GM19455 (cell line): ENCODE measurements at regions not wholly inside any gene's neighbourhood (a gene's known extent, or its start where the extent isn't known, plus 50 kb on each side); places are given as distances from the start of the nearest gene placed in this dataset.
"Not testable (repeated sequence)": the region's sequence is repeated elsewhere in the genome, so short reads cannot be mapped to it uniquely, and the experiment has no call there.

Experiments
- ATAC-seq: cut with Tn5 transposase; IDR thresholded peaks from one replicate; pipeline ENCODE4 v1.9.1; 2021; ENCODE audit not compliant: unreplicated experiment

DNA sequence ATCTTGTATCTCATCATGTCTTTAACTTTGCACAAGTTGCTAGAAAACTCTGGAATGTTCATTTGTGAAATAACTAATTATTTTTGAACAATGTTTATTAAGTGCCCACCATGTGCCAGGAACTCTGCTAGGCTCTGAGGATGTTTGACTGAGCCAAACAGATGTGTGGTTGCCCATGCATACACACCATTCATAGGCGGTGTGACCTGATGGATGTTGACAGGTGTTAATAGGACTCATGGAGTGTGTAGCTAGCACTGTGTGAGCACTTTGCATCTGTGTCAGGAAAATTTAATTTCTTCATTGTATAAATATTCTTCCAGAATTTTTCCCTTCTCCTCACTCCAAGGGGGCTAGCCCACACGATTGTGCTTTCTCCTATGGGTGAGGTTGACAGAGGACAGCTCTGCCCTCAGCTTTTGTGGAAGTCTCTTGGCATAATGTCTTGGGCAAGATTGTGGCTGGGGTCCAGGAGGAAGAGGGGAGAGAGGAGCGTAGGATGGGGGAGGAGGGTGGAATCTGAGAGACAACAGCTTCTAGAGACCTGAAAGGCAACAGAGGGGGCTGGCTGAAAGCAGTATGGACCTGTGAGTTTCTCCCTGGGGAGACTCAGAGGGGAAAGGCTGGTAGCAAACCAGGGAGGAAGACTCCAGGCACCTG, 214.6 kb upstream of the CXCR4 start:
- no peak for ATAC-seq

DNA sequence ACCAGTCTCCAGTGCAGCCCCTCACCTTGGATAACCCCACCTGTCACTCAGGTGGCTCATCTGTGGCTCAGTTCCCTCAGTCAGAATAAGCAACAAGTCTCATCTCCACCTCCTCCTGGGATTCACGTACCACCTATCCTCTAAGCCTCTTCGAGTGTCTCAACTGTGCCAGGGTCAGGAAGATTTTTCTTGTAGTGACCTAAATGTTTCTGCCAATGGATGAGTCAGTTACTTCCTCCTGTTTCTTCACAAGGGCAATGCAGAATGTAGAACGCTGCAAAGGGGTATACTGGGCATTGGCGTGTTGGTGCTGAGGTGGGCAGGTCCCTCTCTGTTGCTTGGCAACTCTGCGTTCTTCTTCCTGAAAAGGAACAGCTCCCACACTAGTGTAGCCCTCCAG, 213.3 kb upstream of the CXCR4 start:
- ATAC-seq = no peak

DNA sequence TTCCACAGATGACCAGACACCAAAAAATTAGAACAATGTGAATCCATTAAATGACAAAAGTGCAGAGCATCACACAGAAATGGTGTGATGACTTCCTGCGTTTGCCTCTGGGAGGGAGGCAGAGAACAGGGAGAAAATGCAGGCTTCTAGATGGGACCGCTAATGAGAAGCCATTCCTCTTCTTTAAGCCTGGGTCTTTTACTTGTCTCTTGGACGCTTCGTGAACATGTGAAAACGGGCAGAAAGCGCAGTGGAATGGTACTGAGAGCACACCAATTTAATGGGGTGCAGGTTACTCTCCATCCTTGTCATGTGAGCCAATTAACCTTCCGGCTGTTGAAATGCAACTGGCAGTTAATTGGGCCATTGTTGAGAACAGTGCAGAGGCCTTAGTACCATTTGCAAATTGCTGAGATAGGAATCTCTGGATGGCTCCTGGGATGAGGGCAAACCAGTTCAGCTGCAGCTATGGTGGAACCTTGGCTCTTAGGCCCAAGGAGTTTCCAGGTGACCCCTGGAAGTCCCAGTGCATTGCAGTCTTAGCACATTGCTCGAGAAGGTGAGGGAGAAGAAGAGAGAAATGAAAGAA, 210.4 kb upstream of the CXCR4 start:
- no peak for ATAC-seq

DNA sequence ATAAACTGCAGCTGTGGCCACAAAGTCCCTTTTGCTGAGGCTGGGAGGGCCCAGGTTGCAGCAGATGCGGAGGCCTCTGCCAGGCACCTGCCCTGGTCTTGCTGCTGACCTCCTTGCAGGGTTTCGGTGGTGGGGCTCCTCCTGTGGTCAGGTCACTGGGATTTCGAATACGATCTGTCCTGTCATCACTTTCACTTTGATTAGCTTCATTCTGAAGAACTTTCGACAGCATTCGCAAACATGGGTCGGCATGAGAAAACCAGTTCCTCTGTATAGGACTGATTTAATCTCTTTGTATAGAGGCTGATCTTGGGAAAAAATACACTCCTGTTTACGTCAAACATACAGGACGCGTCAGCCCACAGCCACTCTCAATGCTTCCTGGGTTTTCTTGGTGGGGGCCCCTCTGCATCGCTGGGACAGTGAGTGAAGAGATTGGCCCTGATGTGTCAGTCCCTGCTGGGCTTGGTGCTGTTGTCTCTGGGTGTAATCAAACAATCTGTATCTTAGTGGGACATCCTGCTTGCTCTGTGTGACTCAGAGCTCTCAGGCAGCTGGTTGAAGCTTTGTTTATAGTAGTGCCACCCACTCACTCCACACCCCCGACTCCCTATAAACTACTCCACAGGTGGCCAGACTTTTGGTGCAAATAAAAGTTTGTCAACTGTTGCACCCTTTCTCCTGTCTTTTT, 209.4 kb upstream of the CXCR4 start:
- peak; percentile 92 for ATAC-seq

- ATAC-seq = no peak
These were observed 207.9 kb upstream of the CXCR4 start for GRCh38 chr2:136325844-136326331.

DNA sequence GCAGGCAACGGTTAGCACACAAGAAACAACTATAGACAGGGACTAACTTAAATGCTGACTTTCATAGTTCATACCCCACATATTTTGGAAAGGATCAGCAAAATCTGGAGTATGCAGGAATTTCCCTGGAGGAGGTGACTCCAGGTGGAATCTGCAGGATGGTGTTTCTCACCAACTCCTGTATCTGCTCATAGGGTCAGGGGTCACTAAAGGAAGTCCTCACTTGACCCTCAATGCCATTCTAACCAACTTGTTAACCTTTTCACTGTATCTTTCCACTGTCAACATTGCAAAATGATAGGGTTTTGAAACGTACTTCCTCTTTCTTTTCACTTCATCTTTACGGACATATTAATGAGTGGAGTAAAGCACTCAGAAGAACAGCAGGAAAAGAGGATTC, 207.0 kb upstream of the CXCR4 start:
- no peak for ATAC-seq

- ATAC-seq = no peak
These were observed 206.0 kb upstream of the CXCR4 start for GRCh38 chr2:136323935-136324334.

DNA sequence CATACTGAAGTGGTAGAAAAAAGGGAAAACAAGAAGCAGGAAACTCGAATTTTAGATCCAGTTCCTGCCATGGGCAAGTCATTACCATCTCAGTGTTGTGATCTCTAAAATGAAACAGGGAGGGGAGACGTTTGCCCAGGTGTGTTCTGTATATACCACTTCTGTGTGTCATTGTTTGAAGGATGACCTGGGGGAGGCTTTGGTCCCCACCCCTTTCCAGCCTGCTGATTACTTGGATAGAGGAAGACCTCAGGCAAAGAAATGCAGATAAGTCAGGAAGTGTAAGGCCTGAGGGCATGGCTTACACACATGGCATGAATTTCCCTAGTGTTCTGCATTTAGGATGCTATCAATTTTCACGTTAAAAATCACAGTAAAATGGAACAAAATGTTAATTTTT, 205.2 kb upstream of the CXCR4 start:
- ATAC-seq = no peak

DNA sequence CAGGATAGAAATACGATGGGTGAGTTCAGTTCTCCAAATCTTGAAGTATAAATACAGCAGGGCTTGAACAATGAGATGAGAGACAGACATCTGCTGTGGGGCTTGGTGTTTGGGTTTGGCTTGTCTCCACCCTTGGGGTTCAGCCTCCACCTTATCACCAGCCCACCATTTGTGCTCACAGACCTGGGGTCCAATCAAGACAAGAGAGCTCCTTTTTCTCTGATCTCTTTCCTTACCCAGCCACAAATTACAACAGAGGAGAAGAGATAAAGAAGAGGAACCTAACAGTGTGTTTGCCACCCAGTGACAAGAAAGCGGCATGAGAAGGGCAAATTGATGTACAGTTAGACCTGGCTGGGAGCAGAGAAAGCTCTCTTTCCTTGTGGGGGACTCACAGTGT, 204.5 kb upstream of the CXCR4 start:
- no peak for ATAC-seq

- ATAC-seq = no peak
These were observed 201.7 kb upstream of the CXCR4 start for GRCh38 chr2:136319651-136320050.

GRCh38 chr2:136319237-136319636, 201.3 kb upstream of the CXCR4 start:
- ATAC-seq = no peak

GRCh38 chr2:136314240-136314639, 196.3 kb upstream of the CXCR4 start:
- no peak for ATAC-seq

GRCh38 chr2:136312568-136312967, 194.6 kb upstream of the CXCR4 start:
- not testable (repeated sequence) for ATAC-seq

- ATAC-seq = no peak
These were observed 193.1 kb upstream of the CXCR4 start for GRCh38 chr2:136310797-136311603.

DNA sequence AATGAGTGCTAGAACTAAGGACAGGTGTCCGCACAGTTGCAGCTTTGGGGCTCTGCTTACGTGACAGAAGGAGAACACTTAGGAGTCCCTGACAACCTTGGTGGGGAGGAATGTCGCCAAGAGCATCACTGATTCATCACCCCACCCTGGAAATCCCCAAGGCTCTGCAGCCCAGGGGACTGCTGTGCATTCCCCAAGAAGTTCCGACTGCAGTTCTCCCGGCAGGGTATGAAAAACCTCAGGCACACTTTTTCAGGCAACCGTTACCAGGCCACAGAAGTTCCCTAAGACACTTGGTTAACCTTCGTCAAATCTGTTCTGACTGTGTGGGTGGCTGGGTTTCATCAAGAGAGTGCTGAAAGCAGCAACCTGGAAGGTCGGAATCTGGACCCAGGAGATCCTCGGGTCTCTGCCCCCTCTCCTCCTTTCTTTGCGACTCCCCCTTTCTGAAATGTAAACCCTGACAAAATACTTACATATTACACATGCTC, 192.1 kb upstream of the CXCR4 start:
- ATAC-seq = no peak

GRCh38 chr2:136308611-136309010, 190.7 kb upstream of the CXCR4 start:
- no peak for ATAC-seq

GRCh38 chr2:136306836-136307235, 188.9 kb upstream of the CXCR4 start:
- no peak for ATAC-seq

- peak; percentile 95 for ATAC-seq
These were observed 187.7 kb upstream of the CXCR4 start for GRCh38 chr2:136305517-136306192.

DNA sequence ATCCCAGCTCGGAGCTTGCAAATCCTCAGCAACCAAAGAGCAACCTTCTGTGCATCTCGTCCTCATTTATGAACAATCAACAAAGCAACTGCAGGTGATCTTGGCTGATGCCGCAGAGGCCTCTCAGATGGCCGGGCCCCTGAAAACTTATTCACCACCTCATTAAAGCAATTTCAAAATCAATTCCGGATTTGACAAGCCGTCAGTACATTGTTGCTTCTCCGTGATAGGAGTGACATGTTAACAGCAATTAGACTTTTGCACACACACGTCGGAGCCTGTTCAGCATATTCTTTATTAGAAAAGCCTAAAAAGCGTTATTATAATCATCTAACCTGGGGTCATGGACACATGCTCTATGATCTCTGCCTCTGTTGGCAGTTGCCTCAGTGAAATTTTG, 183.1 kb upstream of the CXCR4 start:
- ATAC-seq = no peak

DNA sequence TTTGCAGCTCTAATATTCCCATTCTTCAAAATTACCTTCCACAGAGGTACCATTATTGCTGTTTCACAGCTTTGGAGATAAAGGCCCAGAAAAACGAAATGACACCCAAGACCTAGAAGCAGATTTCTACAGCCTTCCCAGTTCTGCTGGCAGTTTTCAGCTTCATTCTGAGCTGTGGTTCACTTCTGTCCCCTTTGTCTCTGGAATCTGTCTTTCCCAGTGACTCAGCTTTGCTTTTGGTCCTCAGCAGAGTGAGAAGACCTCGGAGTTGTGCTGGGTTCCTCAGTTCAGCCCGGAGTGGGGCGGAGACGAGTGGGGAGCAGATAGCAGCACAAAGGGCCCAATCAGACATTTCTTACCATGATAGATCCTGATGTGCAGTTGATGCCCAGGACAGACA, 180.7 kb upstream of the CXCR4 start:
- no peak for ATAC-seq

DNA sequence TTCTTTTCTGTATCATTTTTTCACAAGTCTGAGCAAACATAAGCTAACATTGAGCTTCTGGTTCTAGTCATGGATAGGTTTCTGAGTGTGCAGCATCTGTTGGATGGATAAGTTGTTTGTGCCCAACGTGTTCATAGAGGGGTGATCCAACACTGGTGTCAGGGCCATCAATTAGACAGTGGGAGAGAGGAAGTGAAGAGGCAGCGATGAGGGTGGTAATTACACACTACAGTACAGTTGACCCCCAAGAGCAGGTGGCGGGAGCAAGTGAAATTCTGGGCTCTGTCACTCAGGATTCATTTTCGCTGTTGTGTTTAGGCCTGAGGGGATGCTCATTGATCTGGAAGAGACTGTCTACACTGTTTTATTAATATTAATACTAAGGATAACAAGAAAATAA, 180.0 kb upstream of the CXCR4 start:
- ATAC-seq = no peak
